ENCODE measurements at regions not wholly inside any gene's neighbourhood (a gene's known extent, or its start where the extent isn't known, plus 50 kb on each side); places are given as distances from the start of the nearest gene placed in this dataset.

DNA sequence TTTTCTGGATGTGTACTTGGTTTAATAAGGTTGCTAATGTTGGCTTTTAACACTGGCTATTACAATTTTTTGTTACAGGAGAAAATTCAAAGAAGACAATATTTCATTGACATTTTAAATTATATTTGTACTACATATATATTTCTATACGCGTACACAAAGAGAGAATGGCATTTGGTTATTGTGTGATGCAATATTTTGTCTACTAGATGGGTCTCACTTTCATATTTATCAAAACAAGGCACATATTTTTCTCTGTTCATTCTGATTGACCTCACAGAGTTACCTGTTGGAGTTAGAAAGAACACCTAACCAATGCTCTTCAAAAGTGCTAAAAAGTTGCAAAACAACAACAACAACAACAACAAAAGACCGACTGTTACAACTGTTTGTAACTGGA lies 50.2 kb upstream of the VGLL3 start:
- no peak for DNase-seq
